ENCODE measurements at regions not wholly inside any gene's neighbourhood (a gene's known extent, or its start where the extent isn't known, plus 50 kb on each side); places are given as distances from the start of the nearest gene placed in this dataset.

GRCh38 chr18:51543658-51544155 is 346.2 kb upstream of the MEX3C start:
- Histone ChIP-seq H3K36me3 (replicated peaks in 1 of 2; ENCODE audit: control insufficient read depth in 1 of 2, insufficient read depth in 2 of 2, low read length in 1 of 2) (no peaks in the 10 kb centered on the region), H3K9ac (no peak overlapping the region), H3K27ac (ENCODE audit: low read depth in 2 of 2, low read length in 1 of 2) (no peak overlapping the region), H3K9me3 (no peaks in the 10 kb centered on the region), H2AFZ (ENCODE audit: low read depth) (no peak overlapping the region), H3F3A (replicated peaks; ENCODE audit: insufficient read depth) (no peaks in the 10 kb centered on the region), H3K4me3 (ENCODE audit: low read depth in 2 of 2, low read length in 1 of 2) (no peak overlapping the region), H3K79me2 (ENCODE audit: insufficient read depth) (no peaks in the 10 kb centered on the region), H3K4me2 (no peak overlapping the region), H4K20me1 (ENCODE audit: insufficient read depth) (no peaks in the 10 kb centered on the region), H3K4me1 (ENCODE audit: control insufficient read depth in 1 of 2, insufficient read depth in 2 of 2, low read depth in 1 of 2, low read length in 1 of 2) (no peaks in the 10 kb centered on the region), H3K9me2 (no peaks in the 10 kb centered on the region), H3K27me3 (ENCODE audit: insufficient read depth) (no peaks in the 10 kb centered on the region)
- DNase-seq, result no peak
- TF ChIP-seq REST (IDR thresholded peaks at IDR 0.05; ENCODE audit: low read depth, low read length) (no peak), MEF2A (IDR thresholded peaks at IDR 0.05; ENCODE audit: borderline replicate concordance, low read depth) (no peak), NFIC (IDR thresholded peaks at IDR 0.05; ENCODE audit: borderline replicate concordance) (no peak), RFX5 (IDR thresholded peaks at IDR 0.05; ENCODE audit: low read length) (no peak), RAD21 (IDR thresholded peaks at IDR 0.05; ENCODE audit: low read length) (no peak), SIN3A (IDR thresholded peaks at IDR 0.05; ENCODE audit: borderline replicate concordance, low read depth, low read length) (no peak), USF1 (IDR thresholded peaks at IDR 0.05; ENCODE audit: borderline replicate concordance, low read depth) (no peak), MAX (IDR thresholded peaks at IDR 0.05; ENCODE audit: low read depth) (no peak)
- ChIA-PET CTCF (interaction anchor here (1.0 kb wide), 1 partner anchor 16 kb away, joined by 3 read pairs; no protein-coding TSS in a partner anchor), POLR2A (no interaction called here)
- 64% methylated on average over 1 of the region's 1 CpG for WGBS (ENCODE audit: low lambda C conversion rate)

GRCh38 chr18:51545446-51545845 is 348.0 kb upstream of the MEX3C start:
- POLR2A ChIA-PET, result no interaction called here
- Histone ChIP-seq H3K9me3 (no peaks in the 10 kb centered on the region), H3K27ac (ENCODE audit: low read depth in 2 of 2, low read length in 1 of 2) (no peak overlapping the region), H3K9ac (no peak overlapping the region), H3K4me1 (ENCODE audit: control insufficient read depth in 1 of 2, insufficient read depth in 2 of 2, low read depth in 1 of 2, low read length in 1 of 2) (no peaks in the 10 kb centered on the region), H3K27me3 (ENCODE audit: insufficient read depth) (no peaks in the 10 kb centered on the region), H3K4me3 (ENCODE audit: low read depth in 2 of 2, low read length in 1 of 2) (no peak overlapping the region), H3K9me2 (no peaks in the 10 kb centered on the region), H3F3A (replicated peaks; ENCODE audit: insufficient read depth) (no peaks in the 10 kb centered on the region), H3K4me2 (no peak overlapping the region), H2AFZ (ENCODE audit: low read depth) (no peak overlapping the region), H3K36me3 (replicated peaks in 1 of 2; ENCODE audit: control insufficient read depth in 1 of 2, insufficient read depth in 2 of 2, low read length in 1 of 2) (no peaks in the 10 kb centered on the region), H4K20me1 (ENCODE audit: insufficient read depth) (no peaks in the 10 kb centered on the region), H3K79me2 (ENCODE audit: insufficient read depth) (no peaks in the 10 kb centered on the region)
- WGBS (ENCODE audit: low lambda C conversion rate), result 64% methylated on average over 4 of the region's 4 CpGs
- TF ChIP-seq RAD21 (IDR thresholded peaks at IDR 0.05; ENCODE audit: low read length), result no peak
- no peak for TF ChIP-seq SIN3A (IDR thresholded peaks at IDR 0.05; ENCODE audit: borderline replicate concordance, low read depth, low read length)
- TF ChIP-seq POLR2AphosphoS5 (IDR thresholded peaks at IDR 0.05; ENCODE audit: low read depth, low read length), result no peak
- no peak for TF ChIP-seq MEF2A (IDR thresholded peaks at IDR 0.05; ENCODE audit: borderline replicate concordance, low read depth)
- no peak for TF ChIP-seq YY1 (IDR thresholded peaks at IDR 0.05; ENCODE audit: low read depth)
- no peak for TF ChIP-seq TCF12 (IDR thresholded peaks at IDR 0.05)
- no peak for TF ChIP-seq NFIC (IDR thresholded peaks at IDR 0.05; ENCODE audit: borderline replicate concordance)
- TF ChIP-seq PBX3 (IDR thresholded peaks at IDR 0.05), result no peak
- TF ChIP-seq TEAD4 (IDR thresholded peaks at IDR 0.05; ENCODE audit: borderline replicate concordance, insufficient read depth), result no peak
- no peak for TF ChIP-seq CHD2 (IDR thresholded peaks at IDR 0.05; ENCODE audit: low read length, partially characterized antibody)
- no peak for TF ChIP-seq EZH2phosphoT487 (IDR thresholded peaks at IDR 0.05; ENCODE audit: borderline replicate concordance, low read depth)
- DNase-seq, result no peak
- CTCF ChIA-PET, result no interaction called here

Measured in SK-N-SH (cell line).